ENCODE measurements at regions not wholly inside any gene's neighbourhood (a gene's known extent, or its start where the extent isn't known, plus 50 kb on each side); places are given as distances from the start of the nearest gene placed in this dataset.
A peak's percentile ranks its signal among the peaks of the same experiment; 100 is the strongest.

- no peak for TF ChIP-seq EZH2 (IDR thresholded peaks at IDR 0.05; ENCODE audit: low read length, unreplicated experiment)
- no peak for TF ChIP-seq EZH2phosphoT487 (IDR thresholded peaks at IDR 0.05; ENCODE audit: borderline replicate concordance, low read length)
- TF ChIP-seq CTCF (conservative IDR thresholded peaks at IDR 0.05; ENCODE audit: low read depth, low read length), result no peak
- Histone ChIP-seq H3K9ac (ENCODE audit: low read length) (no peak overlapping the region), H3K27ac (ENCODE audit: low read length) (peak overlapping the region; percentile 43), H3K4me3 (ENCODE audit: low read length) (no peak overlapping the region), H3K27me3 (ENCODE audit: low read length) (no peaks in the 10 kb centered on the region), H3K79me2 (ENCODE audit: low read length) (no peaks in the 10 kb centered on the region), H3F3A (ENCODE audit: low read length, unreplicated experiment) (no peaks in the 10 kb centered on the region), H3K4me1 (ENCODE audit: insufficient read depth, low read length) (peaks cover 13% of the 10 kb centered on the region), H4K20me1 (ENCODE audit: low read length) (no peaks in the 10 kb centered on the region), H3K4me2 (ENCODE audit: low read length) (peak overlapping the region; percentile 37), H2AFZ (ENCODE audit: low read length) (no peak overlapping the region), H3K36me3 (ENCODE audit: low read depth, low read length) (no peaks in the 10 kb centered on the region), H3K9me3 (ENCODE audit: low read length) (no peaks in the 10 kb centered on the region), H3K9me2 (replicated peaks; ENCODE audit: low read length) (no peaks in the 10 kb centered on the region)
- CTCF ChIA-PET, result no interaction called here
- peak; percentile 92 for DNase-seq
- no TSS peak for BruUV-seq (replicated peaks)
- intact Hi-C loops (cut with micrococcal nuclease), result no loop called here
- peak; percentile 53 for ATAC-seq
- POLR2A ChIA-PET (ENCODE audit: unreplicated experiment), result no interaction called here
These were observed 79.4 kb upstream of the SLC4A11 start for GRCh38 chr20:3318226-3318884.

DNA sequence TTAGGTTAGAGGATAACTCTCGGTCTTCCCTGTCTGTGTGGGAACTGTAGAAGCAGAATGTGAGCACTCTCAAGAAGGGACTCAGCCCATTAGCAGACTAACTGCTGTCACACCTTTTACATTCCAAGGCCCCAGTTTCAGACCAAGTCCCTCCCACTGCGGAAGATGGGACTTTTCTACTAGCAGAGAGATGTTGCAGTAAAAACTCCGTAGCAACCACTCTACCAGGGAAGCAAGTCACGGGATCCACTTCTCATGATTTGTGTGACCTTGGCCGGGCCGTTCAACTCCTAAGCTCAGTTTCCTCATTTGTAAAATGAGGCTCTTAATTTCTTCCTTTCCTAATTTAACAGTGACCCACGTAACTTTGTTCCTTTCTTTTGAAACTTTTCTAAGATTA lies 77.1 kb upstream of the SLC4A11 start:
- Histone ChIP-seq H3F3A (ENCODE audit: low read length, unreplicated experiment) (no peaks in the 10 kb centered on the region), H2AFZ (ENCODE audit: low read length) (no peak overlapping the region), H3K9me3 (ENCODE audit: low read length) (no peaks in the 10 kb centered on the region), H3K4me1 (ENCODE audit: insufficient read depth, low read length) (peaks cover 19% of the 10 kb centered on the region), H3K4me3 (ENCODE audit: low read length) (no peak overlapping the region), H3K27ac (ENCODE audit: low read length) (no peak overlapping the region), H4K20me1 (ENCODE audit: low read length) (no peaks in the 10 kb centered on the region), H3K4me2 (ENCODE audit: low read length) (no peak overlapping the region), H3K27me3 (ENCODE audit: low read length) (no peaks in the 10 kb centered on the region), H3K9ac (ENCODE audit: low read length) (no peak overlapping the region), H3K9me2 (replicated peaks; ENCODE audit: low read length) (no peaks in the 10 kb centered on the region), H3K36me3 (ENCODE audit: low read depth, low read length) (no peaks in the 10 kb centered on the region), H3K79me2 (ENCODE audit: low read length) (no peaks in the 10 kb centered on the region)
- intact Hi-C loops (cut with micrococcal nuclease), result loop anchor here (1.0 kb wide), 1 partner anchor 98 kb away; no protein-coding TSS in a partner anchor
- no peak for TF ChIP-seq EZH2phosphoT487 (IDR thresholded peaks at IDR 0.05; ENCODE audit: borderline replicate concordance, low read length)
- no peak for TF ChIP-seq CTCF (conservative IDR thresholded peaks at IDR 0.05; ENCODE audit: low read depth, low read length)
- no peak for TF ChIP-seq EZH2 (IDR thresholded peaks at IDR 0.05; ENCODE audit: low read length, unreplicated experiment)
- no peak for ATAC-seq
- BruUV-seq (replicated peaks), result no TSS peak
- POLR2A ChIA-PET (ENCODE audit: unreplicated experiment), result interaction anchor here (0.6 kb wide), 1 partner anchor 99 kb away, joined by 6 read pairs; no protein-coding TSS in a partner anchor
- CTCF ChIA-PET, result interaction anchor here (0.5 to 1.3 kb wide), 4 partner anchors 95 to 270 kb away, joined by 3 to 10 read pairs (median 8); partner anchors contain the start of gene MRPS26
- no peak for DNase-seq

GRCh38 chr20:3315136-3315535 lies 76.1 kb upstream of the SLC4A11 start:
- no TSS peak for BruUV-seq (replicated peaks)
- no peaks in the 10 kb centered on the region for H3K9me3 ChIP-seq (ENCODE audit: low read length)
- DNase-seq, result no peak
- TF ChIP-seq EZH2phosphoT487 (IDR thresholded peaks at IDR 0.05; ENCODE audit: borderline replicate concordance, low read length) (no peak), EZH2 (IDR thresholded peaks at IDR 0.05; ENCODE audit: low read length, unreplicated experiment) (no peak), CTCF (conservative IDR thresholded peaks at IDR 0.05; ENCODE audit: low read depth, low read length) (no peak)
- ATAC-seq, result no peak
- H3F3A ChIP-seq (ENCODE audit: low read length, unreplicated experiment), result no peaks in the 10 kb centered on the region
- no peak overlapping the region for H3K27ac ChIP-seq (ENCODE audit: low read length)
- no peaks in the 10 kb centered on the region for H3K36me3 ChIP-seq (ENCODE audit: low read depth, low read length)
- H2AFZ ChIP-seq (ENCODE audit: low read length), result no peak overlapping the region
- no peaks in the 10 kb centered on the region for H3K79me2 ChIP-seq (ENCODE audit: low read length)
- no peaks in the 10 kb centered on the region for H3K9me2 ChIP-seq (replicated peaks; ENCODE audit: low read length)
- no peak overlapping the region for H3K4me2 ChIP-seq (ENCODE audit: low read length)
- H4K20me1 ChIP-seq (ENCODE audit: low read length), result no peaks in the 10 kb centered on the region
- H3K27me3 ChIP-seq (ENCODE audit: low read length), result no peaks in the 10 kb centered on the region
- H3K4me3 ChIP-seq (ENCODE audit: low read length), result no peak overlapping the region
- intact Hi-C loops (cut with micrococcal nuclease), result no loop called here
- peaks cover 19% of the 10 kb centered on the region for H3K4me1 ChIP-seq (ENCODE audit: insufficient read depth, low read length)
- ChIA-PET CTCF (no interaction called here), POLR2A (ENCODE audit: unreplicated experiment) (no interaction called here)
- no peak overlapping the region for H3K9ac ChIP-seq (ENCODE audit: low read length)
